Smooth muscle cell (in vitro differentiated cells): ENCODE measurements at regions not wholly inside any gene's neighbourhood (a gene's known extent, or its start where the extent isn't known, plus 50 kb on each side); places are given as distances from the start of the nearest gene placed in this dataset.
"Not testable (repeated sequence)": the region's sequence is repeated elsewhere in the genome, so short reads cannot be mapped to it uniquely, and the experiment has no call there.

ENCODE experiments used
- DNase-seq: peaks from one replicate; lab custom pipeline; 2025; ENCODE audit not compliant: unreplicated experiment; lab: John Stamatoyannopoulos, UW
- H2AFZ ChIP-seq: fragments of 200-600 bp; sonication (generic); 2 replicates; pipeline ENCODE4 v1.6.0; 2016; ENCODE audit warnings: antibody characterized with exemption, low read depth, mild to moderate bottlenecking
- H3F3A ChIP-seq: fragments of 200-600 bp; sonication (generic); 2 replicates; pipeline ENCODE4 v1.6.0; 2017; ENCODE audit warnings: antibody characterized with exemption, low read depth
- H3K27ac ChIP-seq: fragments of 200-600 bp; sonication (generic); 2 replicates; pipeline ENCODE4 v1.5.1; 2016; ENCODE audit warnings: low read depth, mild to moderate bottlenecking
- H3K27me3 ChIP-seq: fragments of 200-600 bp; sonication (generic); 2 replicates; pipeline ENCODE4 v1.6.1; 2016; ENCODE audit warnings: low read depth, mild to moderate bottlenecking
- H3K36me3 ChIP-seq: fragments of 200-600 bp; sonication (generic); 2 replicates; pipeline ENCODE4 v1.5.1; 2016; ENCODE audit warnings: low read depth
- H3K4me1 ChIP-seq: fragments of 200-600 bp; sonication (generic); 2 replicates; pipeline ENCODE4 v1.5.1; 2016; ENCODE audit warnings: low read depth
- H3K4me2 ChIP-seq: fragments of 200-600 bp; sonication (generic); 2 replicates; pipeline ENCODE4 v1.6.0; 2016; ENCODE audit warnings: mild to moderate bottlenecking
- H3K4me3 ChIP-seq: fragments of 200-600 bp; sonication (generic); 2 replicates; pipeline ENCODE4 v1.5.1; 2016; ENCODE audit warnings: mild to moderate bottlenecking
- H3K79me2 ChIP-seq: fragments of 200-600 bp; sonication (generic); 2 replicates; pipeline ENCODE4 v1.6.0; 2016; ENCODE audit warnings: low read depth, mild to moderate bottlenecking
- H3K9ac ChIP-seq: fragments of 200-600 bp; sonication (generic); 2 replicates; pipeline ENCODE4 v1.6.0; 2016; ENCODE audit warnings: low read depth
- H3K9me3 ChIP-seq: fragments of 200-600 bp; sonication (generic); replicated peaks from 2 replicates; pipeline ENCODE4 v1.5.1; 2016; ENCODE audit warnings: low read depth
- H4K20me1 ChIP-seq: fragments of 200-600 bp; sonication (generic); 2 replicates; pipeline ENCODE4 v1.6.0; 2016; ENCODE audit warnings: low read depth
- CTCF ChIP-seq: fragments of 200-600 bp; sonication (generic); IDR thresholded peaks from 2 replicates; pipeline ENCODE4 v1.5.1; 2017; ENCODE audit warnings: borderline replicate concordance, mild to moderate bottlenecking, antibody characterized with exemption; ENCODE audit not compliant: insufficient read depth, poor library complexity, severe bottlenecking
- whole genome bisulfite sequencing: methylation state at CpG from one replicate; pipeline ENCODE4 v1.1.7; 2016; ENCODE audit warnings: low lambda C conversion rate; 5-methylcytosine and 5-hydroxymethylcytosine counted together

GRCh38 chr10:26361351-26361750 lies 76.8 kb upstream of the APBB1IP start:
- 82% methylated on average over 3 of the region's 3 CpGs for WGBS
- Histone ChIP-seq H3K4me1 (no peaks in the 10 kb centered on the region), H3K27ac (no peak overlapping the region), H3K4me2 (no peak overlapping the region), H3K79me2 (no peaks in the 10 kb centered on the region), H3F3A (no peaks in the 10 kb centered on the region), H3K9me3 (no peaks in the 10 kb centered on the region), H3K27me3 (no peaks in the 10 kb centered on the region), H3K9ac (no peak overlapping the region), H3K4me3 (no peak overlapping the region), H3K36me3 (no peaks in the 10 kb centered on the region), H4K20me1 (no peaks in the 10 kb centered on the region), H2AFZ (no peak overlapping the region)
- DNase-seq: no peak
- no peak for TF ChIP-seq CTCF

- Histone ChIP-seq H3K4me2 (no peak overlapping the region), H3K36me3 (no peaks in the 10 kb centered on the region), H3F3A (no peaks in the 10 kb centered on the region), H3K27ac (no peak overlapping the region), H3K9ac (no peak overlapping the region), H3K9me3 (no peaks in the 10 kb centered on the region), H3K27me3 (no peaks in the 10 kb centered on the region), H3K4me3 (no peak overlapping the region), H2AFZ (no peak overlapping the region), H4K20me1 (no peaks in the 10 kb centered on the region), H3K4me1 (no peaks in the 10 kb centered on the region), H3K79me2 (no peaks in the 10 kb centered on the region)
- DNase-seq: no peak
- TF ChIP-seq CTCF: no peak
- WGBS: 71% methylated on average over 1 of the region's 1 CpG
These were observed 76.2 kb upstream of the APBB1IP start for GRCh38 chr10:26361971-26362370.

- H3K4me3 ChIP-seq: no peak overlapping the region
These were observed 72.3 kb upstream of the APBB1IP start for GRCh38 chr10:26365681-26366358.

GRCh38 chr10:26367035-26367434 lies 71.1 kb upstream of the APBB1IP start:
- H3K27me3 ChIP-seq, H3K9me3 ChIP-seq: not testable (repeated sequence)

More at GRCh38 chr10:26365681-26366358, 72.3 kb upstream of the APBB1IP start:
- Histone ChIP-seq H3K4me2 (no peak overlapping the region), H2AFZ (no peak overlapping the region), H3K9me3 (no peaks in the 10 kb centered on the region), H3K27me3 (no peaks in the 10 kb centered on the region), H3K36me3 (no peaks in the 10 kb centered on the region), H3K79me2 (no peaks in the 10 kb centered on the region), H3K9ac (no peak overlapping the region), H3K27ac (no peak overlapping the region), H3F3A (no peaks in the 10 kb centered on the region), H4K20me1 (no peaks in the 10 kb centered on the region), H3K4me1 (no peaks in the 10 kb centered on the region)
- TF ChIP-seq CTCF: no peak
- no peak for DNase-seq
- 86% methylated on average over 2 of the region's 2 CpGs for WGBS

More at GRCh38 chr10:26367035-26367434, 71.1 kb upstream of the APBB1IP start:
- not testable (repeated sequence) for H3K36me3 ChIP-seq, H3F3A ChIP-seq, H4K20me1 ChIP-seq, H3K79me2 ChIP-seq, H3K4me2 ChIP-seq, DNase-seq, H2AFZ ChIP-seq, H3K4me1 ChIP-seq, H3K4me3 ChIP-seq, H3K9ac ChIP-seq, H3K27ac ChIP-seq
- 82% methylated on average over 8 of the region's 8 CpGs for WGBS
